GM04503 (cell line): ENCODE measurements at regions not wholly inside any gene's neighbourhood (a gene's known extent, or its start where the extent isn't known, plus 50 kb on each side); places are given as distances from the start of the nearest gene placed in this dataset.
"Not testable (repeated sequence)": the region's sequence is repeated elsewhere in the genome, so short reads cannot be mapped to it uniquely, and the experiment has no call there.

Experiments used
- DNase-seq: peaks from one replicate; pipeline ENCODE4 v3.0.0-alpha.2; 2012; ENCODE audit warnings: low read depth

DNA sequence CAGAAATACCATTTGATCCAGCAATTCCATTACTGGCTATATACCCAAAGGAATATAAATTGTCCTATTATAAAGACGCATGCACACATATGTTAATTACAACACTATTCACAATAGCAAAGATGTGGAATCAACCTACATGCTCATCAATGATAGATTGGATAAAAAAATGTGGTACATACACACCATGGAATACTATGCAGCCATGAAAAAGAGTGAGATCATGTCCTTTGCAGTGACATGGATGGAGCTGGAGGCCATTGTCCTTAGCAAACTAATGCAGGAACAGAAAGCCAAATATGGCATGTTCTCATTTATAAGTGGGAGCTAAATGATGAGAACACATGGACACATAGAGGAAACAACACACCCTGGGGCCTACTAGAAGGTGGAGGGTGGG lies 78.3 kb upstream of the EED start:
- not testable (repeated sequence) for DNase-seq

- no peak for DNase-seq
These were observed 80.4 kb upstream of the EED start for GRCh38 chr11:86164106-86164505.

DNA sequence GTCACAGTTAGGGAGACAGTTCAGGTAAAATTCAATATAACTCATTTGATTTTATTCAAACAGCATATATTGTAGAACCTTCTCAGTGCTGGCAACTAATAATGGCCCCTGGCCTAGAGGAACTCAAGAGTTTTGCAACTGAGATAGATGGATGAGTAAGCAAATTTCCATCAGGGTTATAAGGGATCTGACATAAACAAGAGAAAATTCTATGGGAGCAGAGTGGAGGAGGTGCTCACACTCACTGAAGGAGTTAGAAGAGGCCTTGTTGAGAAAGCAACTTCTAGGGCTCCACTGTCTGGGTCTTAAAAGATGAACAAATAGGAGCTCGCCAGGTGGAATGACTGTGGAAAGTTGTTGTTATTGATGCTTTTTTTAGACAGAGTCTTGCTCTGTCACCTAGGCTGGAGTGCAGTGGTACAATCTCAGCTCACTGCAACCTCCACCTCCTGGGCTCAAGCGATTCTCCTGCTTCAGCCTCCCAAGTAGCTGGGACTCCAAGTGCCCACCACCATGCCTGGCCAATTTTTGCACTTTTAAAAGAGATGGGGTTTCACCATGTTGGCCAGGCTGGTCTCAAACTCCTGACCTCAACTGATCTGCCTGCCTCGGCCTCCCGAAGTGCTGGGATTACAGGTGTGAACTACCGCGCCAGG lies 81.2 kb upstream of the EED start:
- DNase-seq, result peak; percentile 55

GRCh38 chr11:86162239-86162638 lies 82.3 kb upstream of the EED start:
- peak; percentile 83 for DNase-seq

DNA sequence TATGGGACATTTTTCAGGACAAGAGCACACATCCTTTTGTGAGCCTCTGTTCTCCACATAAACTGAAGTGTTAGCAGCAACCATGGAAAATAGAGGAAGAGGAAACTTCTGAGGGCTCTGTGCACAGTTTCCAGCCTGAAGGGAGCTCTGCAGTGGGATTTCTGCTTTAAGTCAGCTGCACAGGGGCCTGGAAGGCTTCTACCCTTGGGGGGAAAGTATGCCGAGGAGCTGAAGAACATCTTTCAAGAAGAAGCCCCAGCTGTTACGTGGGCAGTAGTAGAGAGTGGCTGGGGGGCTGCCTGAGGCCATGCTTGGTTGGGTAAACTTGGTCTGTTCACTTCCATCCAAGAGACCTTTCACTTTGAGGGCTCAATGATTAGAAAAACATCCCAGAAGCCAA lies 82.7 kb upstream of the EED start:
- DNase-seq, result no peak

GRCh38 chr11:86161336-86161735 lies 83.2 kb upstream of the EED start:
- no peak for DNase-seq

- DNase-seq, result no peak
These were observed 83.9 kb upstream of the EED start for GRCh38 chr11:86160541-86161149.

- no peak for DNase-seq
These were observed 85.0 kb upstream of the EED start for GRCh38 chr11:86159581-86159891.

GRCh38 chr11:86158704-86159580 lies 85.6 kb upstream of the EED start:
- no peak for DNase-seq

DNA sequence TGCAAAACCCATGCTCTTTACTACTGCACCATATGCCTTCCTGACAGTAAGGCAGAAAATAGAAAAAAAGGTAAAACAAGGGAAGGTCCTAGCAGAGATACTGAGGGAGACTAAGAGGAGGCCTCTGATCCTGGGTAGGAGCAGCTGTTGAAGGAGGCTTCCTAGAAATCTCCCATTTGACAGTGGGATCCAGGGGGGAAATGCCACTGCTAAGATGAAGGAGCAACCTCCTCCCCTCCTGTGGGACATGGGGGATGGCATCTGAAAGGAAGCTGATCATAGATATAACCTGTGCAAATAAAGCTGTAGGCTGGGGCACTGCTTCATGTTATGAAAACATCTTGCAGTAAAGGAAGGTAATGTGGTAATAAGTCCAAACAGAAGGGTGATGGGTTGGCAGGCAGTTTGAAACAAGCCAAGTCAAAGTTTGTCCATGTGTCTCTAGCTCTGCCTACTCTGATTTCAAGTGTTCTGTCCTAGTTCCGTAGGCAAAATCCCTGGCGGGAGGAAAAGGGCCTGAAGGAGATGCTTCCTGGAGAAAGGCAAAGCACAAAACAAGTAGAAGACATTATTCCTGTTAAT lies 86.7 kb upstream of the EED start:
- no peak for DNase-seq

- no peak for DNase-seq
These were observed 87.6 kb upstream of the PICALM start for GRCh38 chr11:86156397-86156955.

- DNase-seq, result no peak
These were observed 86.4 kb upstream of the PICALM start for GRCh38 chr11:86155200-86155844.

- DNase-seq, result no peak
These were observed 84.6 kb upstream of the PICALM start for GRCh38 chr11:86153439-86153838.

DNA sequence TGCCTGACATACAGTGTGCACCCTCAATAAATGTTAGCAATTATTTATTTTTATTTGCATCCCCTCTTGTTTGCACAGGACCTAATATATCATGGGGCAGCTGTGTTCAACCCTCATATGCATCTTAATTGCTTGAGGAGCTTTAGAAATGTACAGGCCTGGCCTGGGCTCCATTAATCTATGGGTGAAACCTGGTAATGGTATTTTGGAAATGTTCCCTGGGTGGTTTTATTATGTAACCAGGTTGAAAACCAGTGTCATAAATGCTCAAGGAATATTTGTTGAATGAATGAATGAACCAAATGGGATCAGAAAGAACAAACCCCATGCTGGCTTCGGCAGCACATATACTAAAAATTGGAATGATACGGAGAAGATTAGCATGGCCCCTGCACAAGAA lies 84.0 kb upstream of the PICALM start:
- DNase-seq, result no peak

- DNase-seq, result peak; percentile 68
These were observed 83.3 kb upstream of the PICALM start for GRCh38 chr11:86152006-86152862.

- no peak for DNase-seq
These were observed 82.5 kb upstream of the PICALM start for GRCh38 chr11:86151174-86152005.

DNA sequence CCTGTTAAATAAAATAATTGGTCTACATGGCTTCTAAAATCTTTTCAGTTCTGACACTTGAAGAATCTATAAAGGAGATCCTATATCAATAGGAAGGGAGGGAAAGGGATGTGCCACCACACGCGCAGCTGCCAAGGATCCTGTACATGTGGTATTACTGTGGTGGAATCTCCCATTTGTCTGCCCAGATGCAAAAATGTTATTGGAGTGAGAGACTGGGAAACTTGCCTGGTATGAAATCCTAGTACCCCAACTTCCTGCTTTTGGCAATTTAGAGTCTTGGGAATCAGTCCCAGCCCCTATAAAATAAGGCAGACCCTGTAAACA lies 81.9 kb upstream of the PICALM start:
- no peak for DNase-seq

DNA sequence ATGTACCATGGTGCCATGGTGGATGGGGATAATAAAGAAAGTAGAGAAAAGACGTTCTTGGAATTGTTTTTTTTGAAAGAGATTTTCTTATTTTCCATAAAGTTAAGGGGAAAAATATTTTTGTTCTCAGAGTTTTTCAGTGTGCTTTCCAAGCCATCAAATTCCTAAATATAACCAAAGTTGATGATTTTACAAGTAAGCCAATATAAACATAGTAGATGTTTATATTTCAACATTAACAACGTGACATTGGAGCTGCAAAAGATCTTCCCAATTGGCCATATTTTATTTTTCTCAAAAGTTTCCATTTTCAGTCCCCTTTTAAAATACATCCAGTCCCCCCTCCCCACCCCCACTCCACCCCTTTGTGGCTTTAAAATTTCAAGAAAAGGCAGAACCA lies 80.9 kb upstream of the PICALM start:
- DNase-seq, result no peak

- no peak for DNase-seq
These were observed 79.5 kb upstream of the PICALM start for GRCh38 chr11:86148345-86148747.

- DNase-seq, result no peak
These were observed 78.1 kb upstream of the PICALM start for GRCh38 chr11:86147004-86147403.
